ENCODE measurements at regions not wholly inside any gene's neighbourhood (a gene's known extent, or its start where the extent isn't known, plus 50 kb on each side); places are given as distances from the start of the nearest gene placed in this dataset.

DNA sequence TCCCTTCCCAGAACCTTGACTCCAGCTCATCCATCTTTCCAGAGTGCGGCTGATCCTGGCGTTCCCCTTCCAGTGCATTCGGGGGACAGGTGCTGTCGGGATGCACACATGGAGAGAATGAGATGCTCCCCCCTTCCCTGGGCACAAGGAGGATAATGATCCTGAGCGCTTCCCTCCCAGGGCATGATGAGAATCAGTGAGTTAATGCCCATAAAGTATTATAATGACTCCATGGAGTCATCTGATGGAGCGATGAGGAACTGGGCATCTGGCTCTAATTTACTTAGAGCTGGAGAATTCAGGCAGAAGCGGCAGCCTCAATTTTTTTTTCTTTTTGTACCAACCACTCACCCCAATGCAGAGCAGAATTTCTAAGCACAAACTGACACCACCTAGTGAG is 79.6 kb upstream of the SKOR2 start:
- TF ChIP-seq MAX (IDR thresholded peaks at IDR 0.05; ENCODE audit: low read depth, low read length), result no peak
- no peak for TF ChIP-seq POLR2A (IDR thresholded peaks at IDR 0.05; ENCODE audit: extremely low read depth, insufficient read length)
- no peak for TF ChIP-seq CTCF (IDR thresholded peaks at IDR 0.05; ENCODE audit: low read depth, low read length)
- no peak for TF ChIP-seq MYC (IDR thresholded peaks at IDR 0.05; ENCODE audit: low read depth, low read length)
